ENCODE measurements at regions not wholly inside any gene's neighbourhood (a gene's known extent, or its start where the extent isn't known, plus 50 kb on each side); places are given as distances from the start of the nearest gene placed in this dataset.
"Not testable (repeated sequence)": the region's sequence is repeated elsewhere in the genome, so short reads cannot be mapped to it uniquely, and the experiment has no call there.

DNA sequence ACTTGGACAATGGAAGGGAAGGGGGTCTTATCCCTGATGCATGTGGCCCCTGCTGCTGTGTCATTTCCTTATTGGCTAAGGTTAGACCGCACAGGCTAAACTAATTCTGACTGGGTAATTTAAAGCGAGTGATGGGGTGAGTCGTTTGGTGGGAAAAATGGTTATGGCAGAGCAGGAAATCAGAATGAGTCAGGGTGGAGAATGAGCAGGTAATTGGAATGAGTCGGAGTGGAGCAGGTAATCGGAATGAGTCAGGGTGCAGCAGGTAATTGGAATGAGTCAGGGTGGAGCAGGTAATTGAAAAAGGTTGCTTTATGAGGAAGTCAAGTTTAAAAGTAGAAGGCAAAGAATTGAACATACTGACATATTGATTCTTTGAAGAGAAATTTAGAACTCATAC, 901.0 kb downstream of the DSC3 start:
- not testable (repeated sequence) for DNase-seq

DNA sequence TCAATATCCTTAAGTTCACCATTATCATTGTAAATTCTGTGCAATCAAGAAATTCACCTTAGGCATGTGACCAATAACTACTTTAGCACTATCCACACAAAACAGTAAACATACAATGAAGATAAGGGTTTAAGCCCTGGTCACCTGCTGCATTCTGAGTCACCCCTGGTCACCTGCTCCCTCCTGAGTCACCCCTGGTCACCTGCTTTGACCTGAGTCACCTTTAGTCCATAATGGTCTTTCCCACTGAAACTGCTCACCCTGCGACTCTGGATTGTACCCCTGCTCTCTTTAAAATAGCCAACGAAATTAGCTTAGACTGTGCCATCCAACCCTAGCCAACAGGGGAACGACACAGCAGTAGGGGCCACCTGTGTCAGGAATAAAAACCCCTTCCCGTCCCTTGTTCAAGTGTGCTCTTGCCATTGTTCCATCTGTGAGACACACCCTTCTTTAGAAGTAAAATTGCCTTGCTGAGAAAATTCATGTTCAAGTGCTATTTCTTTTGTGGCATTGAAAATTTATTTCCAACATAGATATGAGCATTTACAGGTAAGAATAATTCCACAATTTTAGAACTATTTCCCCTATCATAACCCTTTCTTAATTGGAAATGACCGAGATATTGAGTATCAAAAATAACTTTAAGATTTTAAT, 902.8 kb downstream of the DSC3 start:
- DNase-seq: no peak

DNA sequence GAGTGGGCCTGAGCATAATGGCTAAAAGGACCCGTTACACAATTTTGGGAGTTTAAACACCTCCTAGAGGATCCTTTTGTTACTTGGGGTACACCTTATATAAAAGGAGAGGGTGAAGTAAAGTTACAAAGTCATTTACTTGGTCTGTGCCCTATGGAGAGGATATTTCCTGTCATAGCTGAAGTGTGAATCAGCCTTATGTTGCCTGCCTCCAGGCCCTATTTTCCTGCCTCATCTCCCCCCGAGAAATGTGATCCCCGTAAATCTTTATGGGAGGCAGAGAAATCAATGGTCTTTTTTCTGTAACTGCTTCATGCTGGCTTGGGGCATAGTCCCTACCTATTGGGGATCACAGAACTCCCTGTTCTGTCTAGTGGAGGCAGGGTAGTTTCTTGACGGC, 906.6 kb downstream of the DSC3 start:
- DNase-seq: no peak

DNA sequence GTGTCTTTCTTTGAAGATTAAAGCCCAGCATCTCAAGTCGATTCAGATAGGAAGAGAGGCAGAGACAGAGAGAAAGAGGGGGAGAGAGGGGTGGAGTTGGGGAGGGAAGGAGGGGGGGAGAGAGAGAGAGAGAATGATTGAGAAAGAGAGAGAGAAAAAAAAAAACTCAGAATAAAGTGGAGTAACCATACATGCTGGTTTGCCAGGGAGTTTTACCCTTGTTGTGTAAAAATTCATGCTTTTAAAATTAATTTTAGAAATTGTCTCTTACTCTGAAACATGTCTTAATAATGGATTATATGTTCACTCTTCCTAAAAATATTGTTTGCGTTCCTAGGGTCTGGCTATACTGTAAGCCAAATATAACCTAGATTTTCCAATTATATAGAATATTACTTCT, 908.5 kb downstream of the DSC3 start:
- no peak for DNase-seq

DNA sequence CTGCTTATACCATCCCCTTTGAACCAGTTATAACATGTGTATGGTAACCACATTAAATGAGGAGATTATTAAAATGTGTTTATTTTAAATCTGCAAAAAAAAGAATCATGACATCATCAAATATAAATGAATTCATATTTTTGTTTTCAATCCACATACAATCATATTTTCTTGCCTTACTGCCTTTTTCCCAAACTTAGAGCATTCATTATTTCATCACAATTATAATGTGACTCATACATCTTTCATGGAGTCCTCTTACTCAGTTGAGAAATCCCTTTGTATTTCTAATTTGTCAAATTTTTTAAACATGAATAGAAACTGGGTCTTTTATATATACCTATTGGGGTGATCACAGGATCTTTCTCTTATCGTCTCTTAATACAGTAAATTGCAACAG, 909.6 kb downstream of the DSC3 start:
- DNase-seq: no peak

DNA sequence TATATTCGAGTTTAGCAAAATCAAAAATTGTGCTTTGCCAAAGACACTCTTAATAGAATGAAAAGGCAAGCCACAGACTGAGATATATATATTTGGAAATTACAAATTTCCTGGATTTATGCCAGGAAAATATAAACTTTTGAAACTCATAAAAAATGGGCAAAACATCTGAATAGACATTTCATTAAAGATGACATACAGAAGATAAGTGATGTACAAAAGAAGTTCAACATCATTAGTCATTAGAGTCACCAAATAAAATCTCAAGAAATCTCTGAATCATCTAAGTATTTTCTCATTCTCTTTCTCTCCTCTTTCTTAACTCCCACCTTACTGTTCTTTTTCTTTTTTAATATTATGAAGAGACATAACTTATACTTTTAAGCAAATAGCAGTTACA, 921.1 kb downstream of the DSC3 start:
- DNase-seq: no peak

DNA sequence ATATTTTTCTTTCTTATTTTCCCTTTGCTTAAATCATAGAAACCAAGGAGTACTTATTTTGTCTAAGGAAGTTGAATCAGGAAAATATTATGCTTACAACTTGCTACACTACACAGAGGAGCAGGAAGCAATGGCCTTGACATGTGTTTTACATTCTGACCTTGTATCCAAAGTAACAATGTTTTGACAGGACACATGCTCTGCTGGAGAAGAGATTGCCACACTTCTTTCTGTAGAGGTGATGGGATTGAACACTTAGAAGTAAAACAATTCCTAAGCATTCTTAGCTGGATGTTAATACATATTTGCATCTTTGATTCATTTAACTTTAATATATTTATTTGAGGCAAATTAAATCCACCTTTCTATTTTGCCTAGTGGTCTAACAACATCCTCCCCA, 929.1 kb downstream of the DSC3 start:
- no peak for DNase-seq

DNA sequence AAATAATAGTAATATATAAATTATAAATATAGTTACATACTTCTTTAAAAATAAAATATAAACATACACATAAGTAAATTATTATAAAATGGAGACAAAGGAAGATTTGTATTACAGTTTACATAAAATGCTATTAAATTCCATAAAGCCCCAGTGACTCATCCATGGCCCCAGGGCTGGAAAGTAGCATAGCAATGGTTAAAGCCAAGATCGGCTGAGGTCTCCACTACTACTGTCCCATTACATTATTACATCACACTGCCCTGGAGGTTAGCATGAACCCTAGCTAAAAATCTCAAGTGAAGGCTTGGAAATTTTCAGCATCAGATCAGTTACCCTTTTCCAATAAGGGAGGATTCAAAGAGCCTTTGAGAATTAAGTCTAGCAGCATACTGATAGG, 936.2 kb downstream of the DSC3 start:
- no peak for DNase-seq

DNA sequence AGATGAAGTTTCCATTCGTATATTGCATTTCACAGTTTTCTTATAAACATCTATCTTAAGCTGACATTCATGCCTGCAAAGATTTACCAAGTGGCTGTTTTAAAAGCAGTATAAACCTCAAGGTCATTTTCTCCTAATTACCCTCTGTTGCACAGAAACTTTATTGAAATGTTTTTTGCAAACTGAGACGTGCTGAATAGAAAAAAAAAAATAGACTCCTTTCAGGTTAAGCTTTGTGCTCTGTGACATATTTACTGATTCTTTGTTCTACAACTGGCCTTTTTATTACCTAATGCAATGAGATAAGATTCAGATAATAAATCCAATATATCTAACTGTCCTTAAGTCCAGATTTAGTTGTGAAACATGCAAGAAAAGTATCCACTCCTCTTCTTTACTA, 938.7 kb downstream of the DSC3 start:
- no peak for DNase-seq

DNA sequence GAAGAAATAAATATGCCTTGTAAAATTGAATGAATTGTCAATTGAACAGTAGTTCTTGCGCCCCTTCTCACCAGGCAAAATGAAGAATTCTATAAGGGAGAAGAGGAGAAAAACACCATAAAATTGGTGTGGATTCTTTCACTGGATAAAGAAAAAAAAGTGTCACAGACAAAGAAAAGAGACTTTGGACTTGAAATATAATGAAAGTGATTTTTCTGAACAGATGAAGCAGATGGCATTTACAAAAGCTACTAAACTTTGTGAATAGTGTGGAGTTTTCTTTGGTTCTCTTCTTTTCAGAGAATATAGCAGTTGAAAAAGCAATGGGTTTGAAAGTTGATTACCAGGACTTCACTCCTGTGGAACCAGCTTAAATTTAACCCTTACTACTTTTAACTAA, 945.7 kb downstream of the DSC3 start:
- no peak for DNase-seq

DNA sequence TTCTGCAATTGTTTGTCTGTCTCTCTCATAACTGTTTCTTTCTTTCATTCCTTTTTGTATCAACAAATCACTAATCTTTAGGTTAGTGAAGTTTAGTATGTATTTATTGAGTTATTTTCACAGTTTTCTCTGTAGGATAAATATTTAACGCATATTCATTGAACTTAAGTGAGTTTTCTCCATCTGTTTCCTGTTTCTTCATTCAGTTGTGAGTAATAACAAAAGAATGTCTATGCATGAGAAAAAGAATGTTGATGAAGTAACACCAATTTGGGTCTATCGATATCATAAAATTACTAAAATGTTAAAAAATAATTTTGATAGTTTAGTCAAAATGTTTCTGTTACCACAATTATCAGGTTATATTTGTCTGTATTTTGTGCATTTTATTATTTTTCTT, 948.0 kb downstream of the DSC3 start:
- no peak for DNase-seq

DNA sequence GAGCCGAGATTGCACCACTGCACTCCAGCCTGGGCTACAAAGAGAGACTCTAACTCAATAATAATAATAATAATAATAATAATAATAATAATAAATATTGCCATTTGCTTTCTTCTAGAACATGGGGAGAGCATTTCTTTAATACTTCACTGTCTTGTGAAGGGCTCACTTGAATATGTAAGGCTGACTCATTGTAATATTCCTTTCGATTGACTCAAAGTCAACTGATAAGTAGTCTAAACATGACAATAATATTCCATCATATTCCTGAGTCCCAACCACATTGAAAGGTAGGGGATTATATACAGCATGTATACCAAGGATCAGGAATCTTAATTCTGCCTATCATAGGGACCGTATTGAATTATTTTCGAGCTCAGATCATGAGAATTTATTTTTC, 949.2 kb downstream of the DSC3 start:
- no peak for DNase-seq

DNA sequence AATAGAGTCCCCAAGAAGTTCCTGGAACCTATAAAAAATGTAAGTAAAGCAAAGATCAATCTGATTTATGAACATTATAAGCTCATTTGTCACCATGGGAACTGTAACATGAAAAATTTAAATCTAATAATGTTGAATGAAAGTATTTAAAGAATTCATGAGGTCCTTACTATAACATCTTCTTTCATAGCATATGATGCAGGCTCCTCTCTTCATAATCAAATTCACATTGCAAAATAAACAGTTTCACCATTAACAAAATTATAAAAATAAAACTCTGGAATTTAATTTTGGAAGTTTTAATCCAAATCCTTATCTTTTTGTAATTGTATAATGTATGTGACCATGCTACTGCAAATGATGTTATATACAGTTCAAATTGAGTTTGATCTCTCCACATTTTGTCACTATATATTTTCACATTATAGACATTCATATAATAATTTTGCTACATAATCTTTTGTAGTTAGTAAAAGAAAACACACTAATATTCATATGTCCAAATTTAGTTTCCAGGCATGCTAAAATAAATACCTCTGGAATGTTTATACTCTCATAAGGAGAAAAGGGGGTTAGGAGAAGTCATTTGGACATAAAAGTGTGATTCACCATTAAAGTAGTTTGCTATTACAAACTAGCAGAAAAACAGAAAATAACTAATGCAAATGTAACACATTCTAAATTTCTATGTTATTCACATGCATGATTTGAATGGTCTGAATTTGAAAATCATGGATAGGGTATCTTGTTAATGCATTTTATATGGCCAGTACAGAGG, 954.1 kb downstream of the DSC3 start:
- no peak for DNase-seq

DNA sequence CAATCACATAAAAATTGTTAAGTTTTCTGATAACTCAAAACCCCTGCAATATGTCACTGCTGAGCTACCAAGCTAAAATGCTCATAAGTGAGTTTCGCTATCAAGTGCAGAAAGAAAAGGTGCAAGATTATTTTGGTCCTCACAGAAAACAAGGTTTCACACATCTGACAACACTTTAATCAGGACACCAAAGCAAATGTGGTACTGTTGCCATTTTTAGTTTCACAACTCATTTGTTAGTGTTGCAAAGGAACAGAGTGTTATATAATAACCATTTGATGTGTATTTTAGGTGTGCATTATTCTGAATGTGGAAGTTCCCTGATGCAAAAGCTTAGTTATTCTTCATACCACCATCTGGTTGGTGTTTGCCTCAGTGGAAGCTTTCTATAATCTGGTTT, 956.2 kb downstream of the DSC3 start:
- no peak for DNase-seq

DNA sequence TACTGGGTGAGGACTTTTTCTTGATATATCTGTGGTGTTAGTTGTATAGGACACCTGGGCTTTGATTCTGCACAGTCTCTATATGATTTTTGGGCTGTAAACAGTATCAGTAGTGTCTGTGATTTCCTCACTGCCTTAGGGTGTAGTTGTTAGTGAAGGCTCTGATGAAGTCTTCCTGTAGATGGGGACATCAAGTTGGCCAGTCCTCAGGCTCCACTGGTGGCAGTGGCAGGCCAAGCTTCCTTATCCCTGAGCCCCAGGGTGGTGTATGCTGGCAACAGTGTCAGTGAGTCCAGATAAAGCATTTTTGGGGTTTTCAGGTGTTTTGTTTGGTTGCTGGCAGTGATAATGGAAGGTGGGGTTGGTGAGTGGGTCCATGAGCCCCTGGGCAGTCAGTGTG, 961.4 kb downstream of the DSC3 start:
- no peak for DNase-seq

DNA sequence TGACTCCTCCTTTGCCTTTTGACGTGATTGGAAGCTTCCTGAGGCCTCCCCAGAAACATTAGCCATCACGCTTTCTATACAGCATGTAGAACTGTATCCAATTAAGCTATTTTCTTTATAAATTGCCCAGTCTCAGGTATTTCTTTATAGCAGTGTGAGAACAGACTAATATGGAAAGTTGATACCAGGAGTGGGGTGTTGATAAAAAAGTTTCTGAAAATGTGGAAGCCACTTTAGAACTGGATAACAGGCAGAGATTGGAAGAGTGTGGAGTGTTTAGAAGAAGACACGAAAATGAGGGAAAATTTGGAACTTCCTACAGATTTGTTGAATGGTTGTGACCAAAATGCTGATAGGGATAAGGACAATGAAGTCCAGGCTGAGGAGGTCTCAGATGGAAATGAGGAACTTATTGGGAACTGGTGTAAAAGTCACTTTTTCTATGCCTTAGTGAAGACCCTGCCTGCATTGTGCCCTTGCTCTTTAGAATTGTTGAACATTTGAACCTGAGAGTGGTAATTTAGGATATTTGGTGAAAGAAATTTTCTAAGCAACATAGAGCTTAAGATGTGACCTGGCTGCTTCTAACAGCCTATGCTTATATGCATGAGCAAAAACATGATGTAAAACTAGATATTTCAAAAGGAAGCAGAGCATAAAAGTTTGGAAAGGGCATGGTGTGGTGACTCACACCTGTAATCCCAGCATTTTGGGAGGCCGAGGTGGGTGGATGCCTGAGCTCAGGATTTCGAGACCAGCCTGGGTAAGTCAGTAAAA, 969.7 kb downstream of the DSC3 start:
- no peak for DNase-seq

DNA sequence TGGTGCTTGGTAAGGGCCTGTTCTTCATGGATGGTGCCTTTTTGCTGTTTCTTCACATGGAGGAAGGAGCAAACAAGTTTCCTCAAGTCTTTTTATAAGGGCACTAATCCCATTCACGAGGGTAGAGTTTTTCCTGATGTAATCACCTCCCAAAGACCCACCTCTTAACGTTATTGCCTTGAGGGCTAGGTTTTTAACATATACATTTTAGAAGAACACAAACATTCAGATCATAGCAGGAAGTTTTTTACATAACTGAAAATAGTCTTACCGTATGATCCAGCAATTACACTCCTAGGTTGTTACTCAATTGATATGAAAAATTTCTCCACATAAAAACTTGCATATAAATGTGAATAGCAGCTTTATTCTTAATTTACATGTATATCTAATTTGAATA, 976.3 kb downstream of the DSC3 start:
- DNase-seq: no peak

DNA sequence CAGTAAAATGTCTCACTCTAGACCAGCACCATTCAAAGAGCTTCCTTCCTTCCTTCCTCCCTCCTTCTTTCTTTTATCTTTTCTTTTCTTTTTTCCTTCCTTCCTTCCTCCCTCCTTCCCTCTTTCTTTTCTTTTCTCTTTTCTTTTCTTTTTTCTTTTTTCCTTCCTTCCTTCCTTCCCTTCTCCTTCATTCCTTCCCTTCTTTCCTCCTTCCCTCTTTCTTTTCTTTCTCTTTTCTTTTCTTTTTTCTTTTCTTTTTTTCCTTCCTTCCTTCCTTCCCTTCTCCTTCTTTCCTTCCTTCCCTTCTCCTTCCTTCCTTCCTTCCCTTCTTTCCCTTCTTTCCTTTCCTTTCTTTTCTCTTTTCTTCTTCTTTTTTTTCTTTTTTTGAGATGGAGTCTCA, 985.1 kb downstream of the DSC3 start:
- no peak for DNase-seq

DNA sequence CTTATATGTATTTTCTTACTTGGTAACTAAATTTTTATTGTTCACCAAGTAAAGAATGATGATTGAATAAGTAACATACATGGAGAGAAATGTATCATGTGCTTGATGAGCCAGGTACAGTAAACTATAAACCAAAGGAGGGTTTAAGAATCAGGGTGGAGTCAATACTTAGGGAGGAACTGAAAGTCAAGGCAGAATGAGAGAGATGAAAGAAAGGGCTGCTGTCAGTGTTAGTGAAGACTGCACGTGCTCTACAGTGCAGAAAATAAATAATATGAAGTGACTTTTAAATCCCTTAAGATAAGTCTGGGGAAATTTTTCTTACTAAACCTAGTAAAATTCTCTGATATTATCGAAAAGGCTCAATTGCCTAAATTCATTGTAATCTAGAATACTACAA, 986.0 kb downstream of the DSC3 start:
- DNase-seq: no peak

DNA sequence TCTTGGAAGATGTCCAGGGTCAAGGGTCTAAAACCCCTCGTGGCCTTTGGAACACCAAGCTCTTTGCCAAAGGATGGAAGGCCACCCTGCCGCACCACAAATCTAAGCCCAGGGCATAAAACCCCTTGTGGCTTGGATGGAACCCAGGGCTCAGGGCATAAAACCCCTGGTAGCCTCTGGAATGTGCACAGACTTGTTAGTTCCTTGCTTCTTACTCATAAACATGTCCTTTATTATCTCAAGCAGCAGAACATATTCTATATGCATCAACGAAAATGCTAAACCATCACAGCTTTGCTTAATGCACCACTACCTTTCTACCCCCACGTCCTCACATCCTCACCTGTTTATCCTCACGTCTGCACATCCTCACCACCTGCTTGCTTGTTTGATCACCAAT, 998.0 kb downstream of the DSC3 start:
- no peak for DNase-seq

DNA sequence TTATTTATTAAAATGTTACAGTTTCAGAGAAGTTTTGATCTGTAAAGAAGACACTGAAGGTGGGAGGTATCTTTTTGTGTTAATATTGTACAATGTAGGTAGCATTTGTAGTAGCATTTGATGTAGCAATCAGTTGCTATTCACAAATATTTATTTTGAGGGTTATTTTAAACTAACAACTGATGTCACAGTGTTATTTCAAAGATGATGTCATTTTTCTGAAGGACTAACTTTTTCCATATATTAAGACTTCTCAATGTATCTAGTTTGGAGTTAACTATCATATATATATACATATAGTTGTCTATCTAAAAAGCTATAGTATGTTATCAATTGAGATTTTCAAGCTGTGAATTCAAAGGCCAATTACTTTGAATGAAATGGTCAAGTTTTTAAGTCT, 1003.3 kb downstream of the DSC3 start:
- no peak for DNase-seq

DNA sequence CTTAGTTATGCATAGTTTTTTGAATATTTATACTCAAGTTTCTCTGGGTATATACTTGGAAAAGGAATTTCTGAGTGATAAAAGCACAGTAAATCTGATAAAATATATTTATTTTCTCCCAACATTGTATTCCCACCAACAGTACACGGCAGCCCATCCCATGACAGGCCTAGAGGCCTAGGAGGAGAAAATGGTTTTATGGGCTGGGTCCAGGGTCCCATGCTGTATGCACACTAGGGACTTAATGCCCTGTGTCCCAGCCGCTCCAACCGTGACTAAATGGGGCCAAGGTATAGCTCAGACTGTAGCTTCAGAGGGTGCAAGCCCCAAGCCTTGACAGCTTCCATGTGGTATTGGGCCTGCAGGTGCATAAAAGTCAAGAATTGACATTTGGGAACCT, 1007.7 kb downstream of the DSC3 start:
- DNase-seq: no peak

DNA sequence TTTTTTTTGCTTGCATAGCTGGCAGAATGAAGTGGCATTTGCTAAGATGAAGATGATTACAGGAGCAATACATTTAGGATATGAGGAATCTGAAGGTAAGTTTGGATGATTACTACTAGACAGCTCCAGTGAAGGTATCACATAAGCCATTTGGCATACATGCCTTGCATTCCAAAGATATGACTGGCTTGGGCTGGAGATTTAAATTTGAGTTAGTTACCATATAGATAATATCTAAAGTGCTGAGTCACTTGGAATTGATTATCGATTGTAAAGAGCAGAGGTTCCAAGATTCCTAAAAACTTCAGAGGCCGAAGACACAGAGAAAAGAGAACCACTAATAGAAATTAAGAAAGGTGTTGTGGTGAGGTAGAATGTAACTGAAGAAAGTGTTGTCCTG, 1026.4 kb downstream of the DSC3 start:
- no peak for DNase-seq

DNA sequence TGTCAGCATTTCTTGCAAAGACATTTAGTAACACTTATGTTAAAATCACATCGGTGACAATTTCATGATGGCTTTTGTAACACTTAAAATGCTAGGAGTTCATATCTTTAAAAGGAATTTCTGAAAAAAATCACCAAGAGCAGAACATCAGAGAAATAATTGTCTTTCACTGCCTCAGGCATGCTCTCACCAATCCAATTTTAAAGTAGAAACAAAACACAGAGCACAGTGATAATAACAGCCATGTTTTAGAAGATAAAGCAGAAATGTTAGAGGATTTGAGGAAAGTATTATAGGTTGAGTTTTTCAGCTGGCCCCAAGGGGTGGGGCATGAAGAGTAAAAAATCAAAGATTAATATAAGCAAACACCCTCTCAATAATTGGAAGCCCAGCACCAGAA, 1037.6 kb downstream of the DSC3 start:
- DNase-seq: no peak

All from DMS79 treated with DMSO at 0.1 percent for 48 hours (cell line).